H1 (cell line): ENCODE measurements at regions not wholly inside any gene's neighbourhood (a gene's known extent, or its start where the extent isn't known, plus 50 kb on each side); places are given as distances from the start of the nearest gene placed in this dataset.

Source experiments
- EP300 ChIP-seq, 2 experiments: IDR thresholded peaks; 1 replicate in 1 of 2; 2 replicates in 1 of 2; pipeline ENCODE4 v1.6.1; 2011 to 2012; ENCODE audit warnings: low read depth in 2 of 2, low read length in 2 of 2, mild to moderate bottlenecking in 2 of 2, borderline replicate concordance in 1 of 2, inconsistent platforms in 1 of 2, moderate library complexity in 1 of 2
- EZH2 ChIP-seq: fragments of 200-600 bp; sonication (generic); IDR thresholded peaks from 2 replicates; pipeline ENCODE4 v1.7.1; 2012; ENCODE audit warnings: low read depth, mild to moderate bottlenecking, moderate library complexity, low read length, inconsistent platforms; ENCODE audit not compliant: severe bottlenecking
- GTF2F1 ChIP-seq: IDR thresholded peaks from 2 replicates; pipeline ENCODE4 v1.6.1; 2012; ENCODE audit warnings: low read depth, low read length, improper control_type of control experiment, borderline replicate concordance
- JUND ChIP-seq: IDR thresholded peaks from 2 replicates; pipeline ENCODE4 v1.6.1; 2011; ENCODE audit warnings: mild to moderate bottlenecking, improper control_type of control experiment, low read length
- KDM1A ChIP-seq: fragments of 200-600, 300-600 bp; sonication (generic); IDR thresholded peaks from 2 replicates; pipeline ENCODE4 v1.7.1; 2016; ENCODE audit warnings: mild to moderate bottlenecking, low read length, borderline replicate concordance
- POLR2AphosphoS5 ChIP-seq: IDR thresholded peaks from 2 replicates; pipeline ENCODE4 v1.6.1; 2011; ENCODE audit warnings: low read depth, low read length
- RNF2 ChIP-seq: fragments of 200-900, 300-1000 bp; sonication (generic); IDR thresholded peaks from 2 replicates; pipeline ENCODE4 v1.7.1; 2016; ENCODE audit warnings: borderline replicate concordance, low read depth, mild to moderate bottlenecking, antibody characterized with exemption, low read length; ENCODE audit not compliant: poor library complexity, severe bottlenecking; ENCODE audit errors: missing control alignments
- SAP30 ChIP-seq: fragments of 300-600 bp; sonication (generic); IDR thresholded peaks from 2 replicates; pipeline ENCODE4 v1.7.1; 2012; ENCODE audit warnings: low read length, moderate library complexity, mild to moderate bottlenecking, inconsistent platforms; ENCODE audit not compliant: insufficient read depth, insufficient replicate concordance
- SIRT6 ChIP-seq: IDR thresholded peaks from one replicate; pipeline ENCODE4 v1.7.1; 2012; ENCODE audit warnings: low read length, inconsistent platforms
- YY1 ChIP-seq: IDR thresholded peaks from 2 replicates; pipeline ENCODE4 v1.6.1; 2011; ENCODE audit warnings: low read depth, mild to moderate bottlenecking, low read length
- TF ChIP-seq, protein P1 (sequence below), 3 experiments: IDR thresholded peaks; 1 replicate in 2 of 3; 2 replicates in 1 of 3; pipeline versions ENCODE4 v1.5.1 to v1.6.1; 2011; ENCODE audit warnings: low read length in 3 of 3, mild to moderate bottlenecking in 3 of 3, inconsistent platforms in 2 of 3, low read depth in 1 of 3, moderate library complexity in 1 of 3; ENCODE audit not compliant: insufficient read depth in 1 of 3; ENCODE audit errors: control extremely low read depth in 1 of 3
- TF ChIP-seq, protein P2 (sequence below): IDR thresholded peaks from 2 replicates; pipeline ENCODE4 v1.6.1; 2011; ENCODE audit warnings: low read length, improper control_type of control experiment

DNA sequence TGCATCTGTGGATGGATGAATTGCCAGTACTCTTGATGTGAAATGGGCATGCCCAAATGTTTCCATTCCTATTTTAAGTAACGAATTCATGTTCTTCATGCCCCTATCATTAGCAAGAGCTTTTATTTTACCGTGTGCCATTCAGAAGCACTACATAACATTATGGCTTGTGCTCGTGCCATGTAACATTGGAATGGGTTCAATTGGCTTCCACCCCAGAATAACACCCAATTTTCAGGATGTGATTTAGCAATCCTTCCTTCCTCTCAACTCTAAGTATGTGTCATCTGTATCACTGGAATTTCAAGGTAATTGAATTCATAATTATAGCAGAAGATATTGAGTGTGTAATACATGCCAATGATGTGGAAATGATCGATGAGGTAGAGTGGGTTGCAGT lies 145.8 kb upstream of the TMPO start:
- TF ChIP-seq, protein P1, sequence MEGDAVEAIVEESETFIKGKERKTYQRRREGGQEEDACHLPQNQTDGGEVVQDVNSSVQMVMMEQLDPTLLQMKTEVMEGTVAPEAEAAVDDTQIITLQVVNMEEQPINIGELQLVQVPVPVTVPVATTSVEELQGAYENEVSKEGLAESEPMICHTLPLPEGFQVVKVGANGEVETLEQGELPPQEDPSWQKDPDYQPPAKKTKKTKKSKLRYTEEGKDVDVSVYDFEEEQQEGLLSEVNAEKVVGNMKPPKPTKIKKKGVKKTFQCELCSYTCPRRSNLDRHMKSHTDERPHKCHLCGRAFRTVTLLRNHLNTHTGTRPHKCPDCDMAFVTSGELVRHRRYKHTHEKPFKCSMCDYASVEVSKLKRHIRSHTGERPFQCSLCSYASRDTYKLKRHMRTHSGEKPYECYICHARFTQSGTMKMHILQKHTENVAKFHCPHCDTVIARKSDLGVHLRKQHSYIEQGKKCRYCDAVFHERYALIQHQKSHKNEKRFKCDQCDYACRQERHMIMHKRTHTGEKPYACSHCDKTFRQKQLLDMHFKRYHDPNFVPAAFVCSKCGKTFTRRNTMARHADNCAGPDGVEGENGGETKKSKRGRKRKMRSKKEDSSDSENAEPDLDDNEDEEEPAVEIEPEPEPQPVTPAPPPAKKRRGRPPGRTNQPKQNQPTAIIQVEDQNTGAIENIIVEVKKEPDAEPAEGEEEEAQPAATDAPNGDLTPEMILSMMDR (IDR thresholded peaks at IDR 0.05; ENCODE audit: control extremely low read depth in 1 of 3, insufficient read depth in 1 of 3, low read depth in 1 of 3, low read length in 3 of 3): no peak
- TF ChIP-seq, protein P2, sequence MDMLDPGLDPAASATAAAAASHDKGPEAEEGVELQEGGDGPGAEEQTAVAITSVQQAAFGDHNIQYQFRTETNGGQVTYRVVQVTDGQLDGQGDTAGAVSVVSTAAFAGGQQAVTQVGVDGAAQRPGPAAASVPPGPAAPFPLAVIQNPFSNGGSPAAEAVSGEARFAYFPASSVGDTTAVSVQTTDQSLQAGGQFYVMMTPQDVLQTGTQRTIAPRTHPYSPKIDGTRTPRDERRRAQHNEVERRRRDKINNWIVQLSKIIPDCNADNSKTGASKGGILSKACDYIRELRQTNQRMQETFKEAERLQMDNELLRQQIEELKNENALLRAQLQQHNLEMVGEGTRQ: no peak
- no peak for TF ChIP-seq JUND
- no peak for TF ChIP-seq EP300 (IDR thresholded peaks at IDR 0.05; ENCODE audit: borderline replicate concordance in 1 of 2, low read depth in 2 of 2, low read length in 2 of 2)
- TF ChIP-seq RNF2: no peak
- TF ChIP-seq GTF2F1: no peak
- TF ChIP-seq YY1: no peak
- no peak for TF ChIP-seq SAP30
- TF ChIP-seq EZH2: no peak
- TF ChIP-seq KDM1A: no peak
- no peak for TF ChIP-seq SIRT6
- no peak for TF ChIP-seq POLR2AphosphoS5
